ENCODE measurements at regions not wholly inside any gene's neighbourhood (a gene's known extent, or its start where the extent isn't known, plus 50 kb on each side); places are given as distances from the start of the nearest gene placed in this dataset.

DNA sequence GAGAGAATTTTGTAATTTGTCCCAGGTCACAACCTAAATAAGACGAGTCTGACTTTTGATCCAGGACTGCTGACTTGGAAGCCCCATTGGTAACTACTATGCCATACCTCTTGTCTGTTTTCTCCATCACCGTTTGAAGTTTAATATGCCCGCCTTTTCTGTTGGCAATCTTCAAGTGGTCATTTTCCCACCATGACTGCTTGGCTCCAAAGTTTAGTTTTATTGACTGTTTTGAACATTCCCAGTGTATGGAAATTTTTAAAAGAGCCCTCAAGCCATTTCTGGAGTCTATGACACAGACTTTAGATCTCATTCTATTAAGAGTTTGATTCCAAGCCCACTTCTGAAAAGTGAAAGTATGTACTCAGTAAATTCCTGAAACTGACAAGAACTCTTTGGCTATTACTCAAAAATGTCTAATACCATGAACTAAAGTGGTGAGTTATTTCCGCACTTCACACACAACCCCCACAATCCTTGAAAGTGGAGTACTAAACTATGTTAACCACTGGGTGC lies 136.7 kb upstream of the ADAMTS9 start:
- CTCF ChIA-PET: no interaction called here
- POLR2A ChIA-PET: no interaction called here
- H3K9me3 ChIP-seq (ENCODE audit: control insufficient read depth, insufficient read depth, low read length): no peaks in the 10 kb centered on the region
- H3K27me3 ChIP-seq (ENCODE audit: control insufficient read depth, insufficient read depth, low read length): no peaks in the 10 kb centered on the region
- TF ChIP-seq CTCF (IDR thresholded peaks at IDR 0.05; ENCODE audit: low read depth, low read length): no peak
- DNase-seq (ENCODE audit: low read depth, low spot score): no peak
- no peak overlapping the region for H3K4me3 ChIP-seq (ENCODE audit: low read depth, low read length)
- H3K27ac ChIP-seq (ENCODE audit: low read depth, low read length): no peak overlapping the region

- TF ChIP-seq CTCF (IDR thresholded peaks at IDR 0.05; ENCODE audit: low read depth, low read length): no peak
- CTCF ChIA-PET: no interaction called here
- no peaks in the 10 kb centered on the region for H3K9me3 ChIP-seq (ENCODE audit: control insufficient read depth, insufficient read depth, low read length)
- H3K27me3 ChIP-seq (ENCODE audit: control insufficient read depth, insufficient read depth, low read length): no peaks in the 10 kb centered on the region
- POLR2A ChIA-PET: no interaction called here
- DNase-seq (ENCODE audit: low read depth, low spot score): no peak
- no peak overlapping the region for H3K4me3 ChIP-seq (ENCODE audit: low read depth, low read length)
- H3K27ac ChIP-seq (ENCODE audit: low read depth, low read length): no peak overlapping the region
Observed at GRCh38 chr3:64818196-64818595, 130.4 kb upstream of the ADAMTS9 start.

GRCh38 chr3:64816355-64816754 lies 128.6 kb upstream of the ADAMTS9 start:
- Histone ChIP-seq H3K27ac (ENCODE audit: low read depth, low read length) (no peak overlapping the region), H3K9me3 (ENCODE audit: control insufficient read depth, insufficient read depth, low read length) (no peaks in the 10 kb centered on the region), H3K4me3 (ENCODE audit: low read depth, low read length) (no peak overlapping the region), H3K27me3 (ENCODE audit: control insufficient read depth, insufficient read depth, low read length) (no peaks in the 10 kb centered on the region)
- no peak for TF ChIP-seq CTCF (IDR thresholded peaks at IDR 0.05; ENCODE audit: low read depth, low read length)
- DNase-seq (ENCODE audit: low read depth, low spot score): no peak
- POLR2A ChIA-PET: interaction anchor here (0.5 kb wide), 1 partner anchor 13 kb away, joined by 4 read pairs; no protein-coding TSS in a partner anchor
- CTCF ChIA-PET: no interaction called here

- Histone ChIP-seq H3K4me3 (ENCODE audit: low read depth, low read length) (no peak overlapping the region), H3K27ac (ENCODE audit: low read depth, low read length) (no peak overlapping the region), H3K9me3 (ENCODE audit: control insufficient read depth, insufficient read depth, low read length) (no peaks in the 10 kb centered on the region), H3K27me3 (ENCODE audit: control insufficient read depth, insufficient read depth, low read length) (no peaks in the 10 kb centered on the region)
- ChIA-PET CTCF (no interaction called here), POLR2A (no interaction called here)
- no peak for TF ChIP-seq CTCF (IDR thresholded peaks at IDR 0.05; ENCODE audit: low read depth, low read length)
- DNase-seq (ENCODE audit: low read depth, low spot score): no peak
Observed at GRCh38 chr3:64815789-64816188, 128.0 kb upstream of the ADAMTS9 start.

DNA sequence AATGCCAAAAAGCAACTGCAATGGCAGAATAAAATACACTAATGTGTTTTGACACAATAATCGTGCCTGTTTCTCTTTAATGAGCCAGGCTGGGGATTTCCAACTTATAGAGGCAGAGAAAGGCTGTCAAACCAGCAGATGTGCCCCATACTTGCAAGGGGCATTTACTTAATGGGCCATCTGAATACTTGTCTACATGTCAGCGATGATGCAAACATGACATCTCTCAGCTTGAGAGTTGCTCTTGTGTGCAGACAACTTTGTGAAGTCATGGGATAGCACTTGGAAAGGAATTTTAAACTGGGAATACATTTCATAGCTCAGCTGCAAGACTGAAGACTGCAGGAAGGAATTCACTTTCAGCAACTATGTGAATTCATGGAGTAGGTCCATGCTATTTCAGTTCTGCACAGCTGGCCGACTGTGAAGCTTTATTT lies 127.4 kb upstream of the ADAMTS9 start:
- Histone ChIP-seq H3K27ac (ENCODE audit: low read depth, low read length) (no peak overlapping the region), H3K27me3 (ENCODE audit: control insufficient read depth, insufficient read depth, low read length) (no peaks in the 10 kb centered on the region), H3K4me3 (ENCODE audit: low read depth, low read length) (no peak overlapping the region), H3K9me3 (ENCODE audit: control insufficient read depth, insufficient read depth, low read length) (no peaks in the 10 kb centered on the region)
- DNase-seq (ENCODE audit: low read depth, low spot score): no peak
- TF ChIP-seq CTCF (IDR thresholded peaks at IDR 0.05; ENCODE audit: low read depth, low read length): no peak
- ChIA-PET POLR2A (no interaction called here), CTCF (no interaction called here)
